Right atrium auricular region (tissue), 2 donors: ENCODE measurements at regions not wholly inside any gene's neighbourhood (a gene's known extent, or its start where the extent isn't known, plus 50 kb on each side); places are given as distances from the start of the nearest gene placed in this dataset.
"Not testable (repeated sequence)": the region's sequence is repeated elsewhere in the genome, so short reads cannot be mapped to it uniquely, and the experiment has no call there.

Experiments used
- DNase-seq: peaks from one replicate; pipeline ENCODE4 v3.0.0-alpha.2; 2019; ENCODE audit warnings: low spot score
- H3K27ac ChIP-seq, 2 donors: fragments of 200-600 bp; sonication (generic); 1 replicate in 1 of 2; 2 replicates in 1 of 2; pipeline ENCODE4 v1.5.1; 2016 to 2019
- H3K27me3 ChIP-seq, 2 donors: fragments of 200-600 bp; sonication (generic); one replicate each; pipeline versions ENCODE4 v1.5.1 to v1.6.0; 2017 to 2019
- H3K36me3 ChIP-seq: fragments of 200-600 bp; sonication (generic); one replicate; pipeline ENCODE4 v1.5.1; 2016
- H3K4me1 ChIP-seq, 2 donors: fragments of 200-600 bp; sonication (generic); one replicate each; pipeline versions ENCODE4 v1.5.1 to v1.6.0; 2017 to 2019
- H3K4me3 ChIP-seq, 2 donors: fragments of 200-600 bp; sonication (generic); 1 replicate in 1 of 2; 2 replicates in 1 of 2; pipeline ENCODE4 v1.5.1; 2017 to 2019; ENCODE audit warnings: mild to moderate bottlenecking in 1 of 2, moderate library complexity in 1 of 2
- H3K9me3 ChIP-seq, 2 donors: fragments of 200-600 bp; sonication (generic); one replicate each; pipeline ENCODE4 v1.5.1; 2019
- CTCF ChIP-seq, 2 donors: fragments of 200-600 bp; sonication (generic); IDR thresholded peaks; one replicate each; pipeline ENCODE4 v1.5.1; 2019; ENCODE audit warnings: antibody characterized with exemption in 2 of 2

DNA sequence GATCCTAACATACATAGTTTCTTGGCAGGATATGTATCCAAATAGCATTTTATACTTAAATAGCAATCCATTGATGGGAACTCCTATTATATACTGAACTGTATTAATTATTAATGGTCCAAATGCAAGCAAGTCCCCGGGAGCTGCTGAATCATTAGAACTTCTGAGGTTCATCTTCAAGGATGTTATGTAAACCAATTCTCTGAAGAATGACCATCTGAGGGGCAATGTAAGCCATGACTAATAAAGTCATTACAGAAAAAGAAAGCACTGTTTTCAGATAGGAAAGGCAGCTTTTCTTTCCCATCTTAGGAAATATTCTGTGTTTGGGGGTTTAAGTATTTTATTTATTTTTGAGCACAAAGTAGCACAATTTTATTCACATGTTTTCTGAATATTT, 166.1 kb upstream of the SLC16A7 start:
- no peak for TF ChIP-seq CTCF (IDR thresholded peaks at IDR 0.05)
- DNase-seq, result no peak
- Histone ChIP-seq H3K4me1 (no peaks in the 10 kb centered on the region), H3K4me3 (no peak overlapping the region), H3K9me3 (no peaks in the 10 kb centered on the region), H3K36me3 (no peaks in the 10 kb centered on the region), H3K27me3 (no peaks in the 10 kb centered on the region), H3K27ac (no peak overlapping the region)

- H3K9me3 ChIP-seq, result no peaks in the 10 kb centered on the region
- H3K27me3 ChIP-seq, result no peaks in the 10 kb centered on the region
- H3K4me3 ChIP-seq, result no peak overlapping the region
- H3K4me1 ChIP-seq, result no peaks in the 10 kb centered on the region
- no peak for TF ChIP-seq CTCF (IDR thresholded peaks at IDR 0.05)
- DNase-seq, result no peak
- H3K36me3 ChIP-seq, result no peaks in the 10 kb centered on the region
- H3K27ac ChIP-seq, result no peak overlapping the region
These were observed 170.0 kb upstream of the SLC16A7 start for GRCh38 chr12:59425798-59426197.

DNA sequence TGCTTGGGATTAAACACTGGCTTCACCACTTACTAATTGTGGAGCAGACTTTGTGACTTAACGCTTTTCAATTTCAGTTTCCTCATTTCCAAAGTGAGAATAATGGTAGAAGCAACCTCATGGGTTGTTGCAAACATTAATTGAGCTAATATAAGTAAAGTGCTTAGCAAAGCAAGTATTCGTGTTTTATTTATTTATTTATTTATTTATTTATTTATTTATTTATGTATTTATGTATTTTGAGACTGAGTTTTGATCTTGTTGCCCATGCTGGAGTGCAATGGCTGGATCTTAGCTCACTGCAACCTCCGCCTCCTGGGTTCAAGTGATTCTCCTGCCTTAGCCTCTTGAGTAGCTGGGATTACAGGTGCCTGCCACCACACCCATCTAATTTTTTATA, 171.2 kb upstream of the SLC16A7 start:
- not testable (repeated sequence) for H3K4me3 ChIP-seq, DNase-seq, H3K4me1 ChIP-seq, H3K9me3 ChIP-seq, H3K36me3 ChIP-seq, H3K27ac ChIP-seq, H3K27me3 ChIP-seq

GRCh38 chr12:59414051-59414450, 181.8 kb upstream of the SLC16A7 start:
- H3K27me3 ChIP-seq, result no peaks in the 10 kb centered on the region
- no peaks in the 10 kb centered on the region for H3K36me3 ChIP-seq
- no peaks in the 10 kb centered on the region for H3K9me3 ChIP-seq
- H3K4me1 ChIP-seq, result no peaks in the 10 kb centered on the region
- no peak overlapping the region for H3K4me3 ChIP-seq
- H3K27ac ChIP-seq, result no peak overlapping the region
- no peak for TF ChIP-seq CTCF (IDR thresholded peaks at IDR 0.05)
- DNase-seq, result no peak

DNA sequence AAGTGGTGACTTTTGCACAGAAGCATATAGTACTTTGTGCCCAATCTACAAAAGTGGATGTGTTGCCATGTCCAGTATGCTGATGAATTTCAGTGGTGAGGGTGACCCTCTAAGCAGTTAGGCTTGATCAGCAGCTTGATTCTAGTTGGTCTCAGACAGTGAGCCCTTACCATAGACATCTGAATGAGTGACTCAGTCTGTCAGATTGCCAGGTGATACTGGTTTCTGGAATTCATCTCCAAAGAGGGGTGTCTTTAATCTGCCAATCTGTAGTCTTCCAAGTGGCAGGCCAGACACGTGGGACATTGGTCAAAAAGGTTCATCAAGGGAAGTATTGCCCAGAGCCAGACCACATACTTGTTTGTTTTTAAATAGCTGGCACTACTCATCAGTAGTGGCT, 187.4 kb upstream of the SLC16A7 start:
- DNase-seq, result no peak
- Histone ChIP-seq H3K4me3 (no peak overlapping the region), H3K27me3 (no peaks in the 10 kb centered on the region), H3K4me1 (no peaks in the 10 kb centered on the region), H3K36me3 (no peaks in the 10 kb centered on the region), H3K9me3 (no peaks in the 10 kb centered on the region), H3K27ac (no peak overlapping the region)
- no peak for TF ChIP-seq CTCF (IDR thresholded peaks at IDR 0.05)

DNA sequence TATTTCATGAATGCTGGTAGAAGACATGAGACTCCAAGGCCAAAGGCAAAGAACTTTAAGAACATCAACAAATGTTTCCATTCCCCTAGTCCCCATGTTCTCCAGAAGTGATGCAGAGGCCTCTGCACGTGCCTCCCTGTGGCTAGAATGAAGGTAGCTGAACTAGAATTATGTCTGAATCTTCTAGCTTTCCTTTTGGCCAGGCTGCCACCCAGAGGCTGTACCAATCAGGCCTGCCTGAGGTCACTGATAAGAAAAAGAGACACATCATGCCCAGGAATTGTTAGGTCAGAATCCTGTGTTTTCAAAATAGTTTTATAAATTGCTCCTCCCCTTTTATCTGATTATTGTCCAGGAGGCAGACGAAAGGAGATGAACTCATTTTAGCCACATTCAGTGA, 188.0 kb upstream of the SLC16A7 start:
- no peak for TF ChIP-seq CTCF (IDR thresholded peaks at IDR 0.05)
- Histone ChIP-seq H3K4me1 (no peaks in the 10 kb centered on the region), H3K27me3 (no peaks in the 10 kb centered on the region), H3K36me3 (no peaks in the 10 kb centered on the region), H3K4me3 (no peak overlapping the region), H3K27ac (no peak overlapping the region), H3K9me3 (no peaks in the 10 kb centered on the region)
- no peak for DNase-seq
